Breast epithelium (tissue), 3 donors: ENCODE measurements at regions not wholly inside any gene's neighbourhood (a gene's known extent, or its start where the extent isn't known, plus 50 kb on each side); places are given as distances from the start of the nearest gene placed in this dataset.

ENCODE experiments used
- POLR2A ChIP-seq: fragments of 450-650 bp; IDR thresholded peaks from one replicate; pipeline ENCODE4 v1.6.1; 2016; ENCODE audit warnings: antibody characterized with exemption, mild to moderate bottlenecking, moderate library complexity
- POLR2AphosphoS5 ChIP-seq, 3 donors: sonication (generic); formaldehyde crosslinking; IDR thresholded peaks; one replicate each; pipeline ENCODE4 v1.6.1; 2017; ENCODE audit warnings: antibody characterized with exemption in 3 of 3
- TF ChIP-seq, protein P1 (sequence below), 3 donors: fragments of 450-650 bp; IDR thresholded peaks; one replicate each; pipeline ENCODE4 v1.5.1; 2016 to 2017; ENCODE audit warnings: antibody characterized with exemption in 3 of 3, mild to moderate bottlenecking in 3 of 3, moderate library complexity in 3 of 3

DNA sequence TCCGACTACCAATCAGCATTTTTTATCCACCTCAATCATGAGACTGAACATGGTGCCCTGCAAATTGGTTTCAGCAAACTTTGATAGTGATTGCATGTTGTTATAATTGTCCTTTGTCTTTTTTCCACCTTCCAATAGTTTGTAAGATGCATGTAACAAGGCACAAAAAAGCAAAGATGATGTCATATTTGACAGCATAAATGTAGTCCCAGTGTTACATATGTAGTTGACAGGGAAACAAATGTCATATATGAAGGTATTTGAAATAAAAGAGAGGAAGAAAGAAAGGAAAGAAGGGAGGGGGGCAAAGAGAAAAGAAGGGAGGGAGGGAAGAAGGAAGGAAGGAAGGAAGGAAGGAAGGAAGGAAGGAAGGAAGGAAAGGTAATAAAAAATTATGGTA, 441.7 kb upstream of the CPEB2 start:
- TF ChIP-seq, protein P1, sequence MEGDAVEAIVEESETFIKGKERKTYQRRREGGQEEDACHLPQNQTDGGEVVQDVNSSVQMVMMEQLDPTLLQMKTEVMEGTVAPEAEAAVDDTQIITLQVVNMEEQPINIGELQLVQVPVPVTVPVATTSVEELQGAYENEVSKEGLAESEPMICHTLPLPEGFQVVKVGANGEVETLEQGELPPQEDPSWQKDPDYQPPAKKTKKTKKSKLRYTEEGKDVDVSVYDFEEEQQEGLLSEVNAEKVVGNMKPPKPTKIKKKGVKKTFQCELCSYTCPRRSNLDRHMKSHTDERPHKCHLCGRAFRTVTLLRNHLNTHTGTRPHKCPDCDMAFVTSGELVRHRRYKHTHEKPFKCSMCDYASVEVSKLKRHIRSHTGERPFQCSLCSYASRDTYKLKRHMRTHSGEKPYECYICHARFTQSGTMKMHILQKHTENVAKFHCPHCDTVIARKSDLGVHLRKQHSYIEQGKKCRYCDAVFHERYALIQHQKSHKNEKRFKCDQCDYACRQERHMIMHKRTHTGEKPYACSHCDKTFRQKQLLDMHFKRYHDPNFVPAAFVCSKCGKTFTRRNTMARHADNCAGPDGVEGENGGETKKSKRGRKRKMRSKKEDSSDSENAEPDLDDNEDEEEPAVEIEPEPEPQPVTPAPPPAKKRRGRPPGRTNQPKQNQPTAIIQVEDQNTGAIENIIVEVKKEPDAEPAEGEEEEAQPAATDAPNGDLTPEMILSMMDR (IDR thresholded peaks at IDR 0.05) = no peak
- TF ChIP-seq POLR2AphosphoS5 (IDR thresholded peaks at IDR 0.05) (no peak), POLR2A (no peak)
